Aorta (tissue), 5 donors: ENCODE measurements at regions not wholly inside any gene's neighbourhood (a gene's known extent, or its start where the extent isn't known, plus 50 kb on each side); places are given as distances from the start of the nearest gene placed in this dataset.
"Not testable (repeated sequence)": the region's sequence is repeated elsewhere in the genome, so short reads cannot be mapped to it uniquely, and the experiment has no call there.

ENCODE experiments used
- ATAC-seq: fragments of 200-7000 bp; cut with Tn5 transposase; one replicate; pipeline ENCODE4 v1.9.1; 2022; ENCODE audit warnings: moderate library complexity; ENCODE audit not compliant: low FRiP score
- DNase-seq, 2 donors: peaks; one replicate each; pipeline ENCODE4 v3.0.0-alpha.2; 2020
- H3K27ac ChIP-seq, 2 donors: one replicate each; pipeline ENCODE4 v1.5.1; 2013; ENCODE audit warnings: low read length in 2 of 2, mild to moderate bottlenecking in 2 of 2, moderate library complexity in 2 of 2, control low read depth in 1 of 2, inconsistent platforms in 1 of 2, low read depth in 1 of 2
- H3K27me3 ChIP-seq, 2 donors: one replicate each; pipeline ENCODE4 v1.6.1; 2013; ENCODE audit warnings: control low read depth in 1 of 2, low read length in 1 of 2, mild to moderate bottlenecking in 1 of 2, moderate library complexity in 1 of 2; ENCODE audit not compliant: insufficient read depth in 2 of 2, control insufficient read depth in 1 of 2
- H3K36me3 ChIP-seq, 2 donors: one replicate each; pipeline ENCODE4 v1.6.1; 2013; ENCODE audit warnings: control low read depth in 1 of 2, low read length in 1 of 2, mild to moderate bottlenecking in 1 of 2; ENCODE audit not compliant: insufficient read depth in 2 of 2, control insufficient read depth in 1 of 2
- H3K4me1 ChIP-seq, 2 donors: one replicate each; pipeline ENCODE4 v1.6.1; 2013; ENCODE audit warnings: low read length in 2 of 2, control low read depth in 1 of 2, mild to moderate bottlenecking in 1 of 2, moderate library complexity in 1 of 2; ENCODE audit not compliant: insufficient read depth in 2 of 2, control insufficient read depth in 1 of 2
- H3K4me3 ChIP-seq, 2 donors: one replicate each; pipeline ENCODE4 v1.5.1; 2013; ENCODE audit warnings: low read length in 2 of 2, control low read depth in 1 of 2, mild to moderate bottlenecking in 1 of 2
- H3K9me3 ChIP-seq: one replicate; pipeline ENCODE4 v1.6.1; 2013; ENCODE audit warnings: mild to moderate bottlenecking, low read length; ENCODE audit not compliant: control insufficient read depth
- WGBS, 2 donors: extraction: QIAGEN DNeasy Blood & Tissue Kit; methylation state at CpG; one replicate each; pipeline ENCODE4 v1.1.7; 2013; 5-methylcytosine and 5-hydroxymethylcytosine counted together
- intact Hi-C, 2 donors: fragments of 100-400 bp; cut with DNase I; formaldehyde crosslinking; loops; one replicate each; pipeline versions ENCODE4 v1.14.2 to v1.15.0; 2022
- donor health status: healthy with polysubstance abuse.
- donor health status: Bipolar disorder and iron deficiency.
- donor health status: DM: no; HTN: no; CAD: no.
- donor health status: DM: no; HTN: no; CAD: no.
- donor health status: DM: yes; HTN: yes; CAD: no.

- no peaks in the 10 kb centered on the region for H3K4me1 ChIP-seq
- ATAC-seq (no peak), DNase-seq (no peak)
- peaks cover 2% of the 10 kb centered on the region for H3K9me3 ChIP-seq
- 55 to 83% methylated on average over 2 of the region's 2 CpGs for WGBS, 2 donors
- H3K27me3 ChIP-seq = no peaks in the 10 kb centered on the region
- intact Hi-C loops = no loop called here
- no peaks in the 10 kb centered on the region for H3K36me3 ChIP-seq
- H3K27ac ChIP-seq = no peak overlapping the region
- H3K4me3 ChIP-seq = no peak overlapping the region
Observed at GRCh38 chr1:99361406-99361805, 97.1 kb downstream of the PLPPR4 start.

GRCh38 chr1:99363531-99363930, 99.2 kb downstream of the PLPPR4 start:
- no peak overlapping the region for H3K4me3 ChIP-seq
- H3K4me1 ChIP-seq = no peaks in the 10 kb centered on the region
- DNase-seq (no peak), ATAC-seq (no peak)
- no peaks in the 10 kb centered on the region for H3K36me3 ChIP-seq
- H3K9me3 ChIP-seq = peaks cover 2% of the 10 kb centered on the region
- WGBS, 2 donors = 66 to 69% methylated on average over 2 of the region's 2 CpGs
- intact Hi-C loops = no loop called here
- H3K27ac ChIP-seq = no peak overlapping the region
- H3K27me3 ChIP-seq = no peaks in the 10 kb centered on the region

GRCh38 chr1:99365141-99365540, 100.8 kb downstream of the PLPPR4 start:
- Histone ChIP-seq H3K9me3 (peaks cover 2% of the 10 kb centered on the region), H3K27me3 (no peaks in the 10 kb centered on the region), H3K4me1 (no peaks in the 10 kb centered on the region), H3K4me3 (no peak overlapping the region), H3K27ac (no peak overlapping the region), H3K36me3 (no peaks in the 10 kb centered on the region)
- DNase-seq = no peak
- intact Hi-C loops = no loop called here
- 59 to 63% methylated on average over 6 of the region's 6 CpGs for WGBS, 2 donors
- ATAC-seq = no peak

- Histone ChIP-seq H3K9me3 (peaks cover 2% of the 10 kb centered on the region), H3K4me1 (no peaks in the 10 kb centered on the region), H3K36me3 (no peaks in the 10 kb centered on the region), H3K27ac (no peak overlapping the region), H3K27me3 (no peaks in the 10 kb centered on the region), H3K4me3 (no peak overlapping the region)
- no peak for DNase-seq
- intact Hi-C loops = no loop called here
- no peak for ATAC-seq
- 44 to 49% methylated on average over 1 of the region's 1 CpG for WGBS, 2 donors
Observed at GRCh38 chr1:99365545-99365944, 101.3 kb downstream of the PLPPR4 start.

GRCh38 chr1:99369154-99369553, 104.9 kb downstream of the PLPPR4 start:
- H3K4me3 ChIP-seq = no peak overlapping the region
- H3K27me3 ChIP-seq = no peaks in the 10 kb centered on the region
- no peaks in the 10 kb centered on the region for H3K36me3 ChIP-seq
- no peaks in the 10 kb centered on the region for H3K4me1 ChIP-seq
- ATAC-seq (no peak), DNase-seq (no peak)
- no peaks in the 10 kb centered on the region for H3K9me3 ChIP-seq
- intact Hi-C loops = no loop called here
- no peak overlapping the region for H3K27ac ChIP-seq
- WGBS, 2 donors = 19 to 22% methylated on average over 2 of the region's 2 CpGs

- intact Hi-C loops = no loop called here
- ATAC-seq (no peak), DNase-seq (no peak)
- no peak overlapping the region for H3K27ac ChIP-seq
- no peaks in the 10 kb centered on the region for H3K36me3 ChIP-seq
- no peaks in the 10 kb centered on the region for H3K9me3 ChIP-seq
- no peaks in the 10 kb centered on the region for H3K4me1 ChIP-seq
- H3K27me3 ChIP-seq = no peaks in the 10 kb centered on the region
- no peak overlapping the region for H3K4me3 ChIP-seq
- 73 to 80% methylated on average over 1 of the region's 1 CpG for whole genome bisulfite sequencing, 2 donors
Observed at GRCh38 chr1:99370476-99370875, 106.2 kb downstream of the PLPPR4 start.

- H3K36me3 ChIP-seq = no peaks in the 10 kb centered on the region
- H3K27me3 ChIP-seq = no peaks in the 10 kb centered on the region
- ATAC-seq (no peak), DNase-seq (no peak)
- WGBS, 2 donors = 20 to 24% methylated on average over 1 of the region's 1 CpG
- no peak overlapping the region for H3K27ac ChIP-seq
- H3K4me3 ChIP-seq = no peak overlapping the region
- intact Hi-C loops = no loop called here
- no peaks in the 10 kb centered on the region for H3K9me3 ChIP-seq
- H3K4me1 ChIP-seq = no peaks in the 10 kb centered on the region
Observed at GRCh38 chr1:99371413-99371812, 107.1 kb downstream of the PLPPR4 start.

GRCh38 chr1:99374109-99374508, 109.8 kb downstream of the PLPPR4 start:
- no peak for ATAC-seq
- no peak for DNase-seq

GRCh38 chr1:99374693-99375092, 110.4 kb downstream of the PLPPR4 start:
- H3K4me1 ChIP-seq = not testable (repeated sequence)

More at GRCh38 chr1:99374109-99374508, 109.8 kb downstream of the PLPPR4 start:
- intact Hi-C loops = no loop called here
- Histone ChIP-seq H3K4me1 (no peaks in the 10 kb centered on the region), H3K36me3 (no peaks in the 10 kb centered on the region), H3K27me3 (no peaks in the 10 kb centered on the region), H3K9me3 (no peaks in the 10 kb centered on the region), H3K27ac (no peak overlapping the region), H3K4me3 (no peak overlapping the region)
- 76 to 84% methylated on average over 9 of the region's 9 CpGs for WGBS, 2 donors

More at GRCh38 chr1:99374693-99375092, 110.4 kb downstream of the PLPPR4 start:
- H3K36me3 ChIP-seq, H3K27ac ChIP-seq, H3K4me3 ChIP-seq, intact Hi-C loops, H3K9me3 ChIP-seq, ATAC-seq, H3K27me3 ChIP-seq, DNase-seq: not testable (repeated sequence)
